ENCODE measurements at regions not wholly inside any gene's neighbourhood (a gene's known extent, or its start where the extent isn't known, plus 50 kb on each side); places are given as distances from the start of the nearest gene placed in this dataset.

DNA sequence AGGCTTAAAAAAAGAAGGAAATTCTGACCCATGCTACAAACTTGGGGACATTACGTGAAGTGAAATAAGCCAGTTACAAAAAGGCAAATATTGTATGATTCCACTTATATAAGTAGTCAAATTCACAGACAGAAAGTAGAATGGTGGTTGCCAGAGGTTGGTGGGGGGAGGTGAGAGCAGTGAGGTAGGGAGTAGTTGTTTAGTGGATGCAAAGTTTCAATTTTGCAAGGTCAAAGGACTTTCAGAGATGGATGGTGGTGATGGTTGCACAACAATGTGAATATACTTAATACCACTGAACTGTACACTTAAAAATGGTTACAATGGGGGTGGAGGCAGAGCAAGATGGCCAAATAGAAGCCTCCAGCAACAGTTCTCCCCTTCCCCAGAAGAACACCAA, 86.2 kb upstream of the PLXNC1 start (continued):
- no peak for TF ChIP-seq EZH2 (IDR thresholded peaks at IDR 0.05; ENCODE audit: low read depth, unreplicated experiment)
- TF ChIP-seq NANOG (IDR thresholded peaks at IDR 0.05; ENCODE audit: borderline replicate concordance) = no peak

DNA sequence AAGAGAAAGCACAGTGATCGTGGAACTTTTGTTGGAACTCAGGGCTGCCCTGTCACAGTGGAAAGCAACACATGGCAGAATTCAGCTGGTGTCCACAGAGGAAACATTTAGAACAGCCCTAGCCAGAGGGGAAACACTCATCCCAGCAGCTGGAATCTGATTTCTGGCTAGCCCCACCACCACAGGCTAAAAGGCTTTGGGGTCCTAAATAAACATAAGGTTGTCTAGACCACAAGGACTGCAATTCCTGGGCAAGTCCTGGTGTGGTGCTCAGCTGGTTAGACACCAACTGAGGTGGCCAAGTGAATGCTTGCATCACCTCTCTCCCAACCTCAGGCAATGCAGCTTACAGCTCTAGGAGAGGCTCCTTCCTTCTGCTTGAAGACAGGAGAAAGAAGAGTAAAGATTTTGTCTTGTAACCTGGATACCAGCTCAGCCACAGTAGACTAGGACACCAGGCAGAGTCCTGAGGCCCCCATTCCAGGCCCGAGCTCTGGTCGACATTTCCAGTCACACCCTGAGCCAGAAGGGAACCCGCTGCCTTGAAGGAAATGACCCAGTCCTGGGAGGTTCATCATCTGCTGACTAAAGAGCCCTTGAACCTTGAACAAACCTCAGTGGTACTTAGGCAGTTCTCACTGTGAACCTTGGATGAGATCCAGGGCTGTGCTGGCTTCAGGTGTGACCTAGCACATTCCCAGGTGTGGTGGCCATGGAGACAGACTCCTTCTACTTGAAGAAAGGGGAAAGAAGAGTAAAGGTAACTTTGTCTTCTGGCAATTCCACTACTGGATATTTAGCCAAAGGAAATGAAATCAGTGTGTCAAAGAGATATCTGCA, 85.4 kb upstream of the PLXNC1 start:
- H3K36me3 ChIP-seq (ENCODE audit: insufficient read depth) = no peaks in the 10 kb centered on the region
- no peak overlapping the region for H3K27ac Mint-ChIP-seq
- H2AFZ ChIP-seq = no peak overlapping the region
- peaks cover 10% of the 10 kb centered on the region for H3K9me3 Mint-ChIP-seq
- DNase-seq (ENCODE audit: low spot score) (no peak), ATAC-seq (no peak)
- H3K27ac ChIP-seq (ENCODE audit: low read depth) = no peak overlapping the region
- no peaks in the 10 kb centered on the region for H3F3A ChIP-seq (replicated peaks; ENCODE audit: low read depth)
- no peaks in the 10 kb centered on the region for H3K4me1 Mint-ChIP-seq
- H3K4me1 ChIP-seq (ENCODE audit: insufficient read depth) = no peaks in the 10 kb centered on the region
- 0 out of 2 replicates have a peak, but pooled peaks cover 6% of the 10 kb centered on the region for H3K9me2 ChIP-seq (ENCODE audit: insufficient read depth)
- no peak for TF ChIP-seq STAT1 (IDR thresholded peaks at IDR 0.05; ENCODE audit: unreplicated experiment)
- no peak for TF ChIP-seq EZH2 (IDR thresholded peaks at IDR 0.05; ENCODE audit: low read depth, unreplicated experiment)
- TF ChIP-seq, protein P1, sequence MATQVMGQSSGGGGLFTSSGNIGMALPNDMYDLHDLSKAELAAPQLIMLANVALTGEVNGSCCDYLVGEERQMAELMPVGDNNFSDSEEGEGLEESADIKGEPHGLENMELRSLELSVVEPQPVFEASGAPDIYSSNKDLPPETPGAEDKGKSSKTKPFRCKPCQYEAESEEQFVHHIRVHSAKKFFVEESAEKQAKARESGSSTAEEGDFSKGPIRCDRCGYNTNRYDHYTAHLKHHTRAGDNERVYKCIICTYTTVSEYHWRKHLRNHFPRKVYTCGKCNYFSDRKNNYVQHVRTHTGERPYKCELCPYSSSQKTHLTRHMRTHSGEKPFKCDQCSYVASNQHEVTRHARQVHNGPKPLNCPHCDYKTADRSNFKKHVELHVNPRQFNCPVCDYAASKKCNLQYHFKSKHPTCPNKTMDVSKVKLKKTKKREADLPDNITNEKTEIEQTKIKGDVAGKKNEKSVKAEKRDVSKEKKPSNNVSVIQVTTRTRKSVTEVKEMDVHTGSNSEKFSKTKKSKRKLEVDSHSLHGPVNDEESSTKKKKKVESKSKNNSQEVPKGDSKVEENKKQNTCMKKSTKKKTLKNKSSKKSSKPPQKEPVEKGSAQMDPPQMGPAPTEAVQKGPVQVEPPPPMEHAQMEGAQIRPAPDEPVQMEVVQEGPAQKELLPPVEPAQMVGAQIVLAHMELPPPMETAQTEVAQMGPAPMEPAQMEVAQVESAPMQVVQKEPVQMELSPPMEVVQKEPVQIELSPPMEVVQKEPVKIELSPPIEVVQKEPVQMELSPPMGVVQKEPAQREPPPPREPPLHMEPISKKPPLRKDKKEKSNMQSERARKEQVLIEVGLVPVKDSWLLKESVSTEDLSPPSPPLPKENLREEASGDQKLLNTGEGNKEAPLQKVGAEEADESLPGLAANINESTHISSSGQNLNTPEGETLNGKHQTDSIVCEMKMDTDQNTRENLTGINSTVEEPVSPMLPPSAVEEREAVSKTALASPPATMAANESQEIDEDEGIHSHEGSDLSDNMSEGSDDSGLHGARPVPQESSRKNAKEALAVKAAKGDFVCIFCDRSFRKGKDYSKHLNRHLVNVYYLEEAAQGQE (IDR thresholded peaks at IDR 0.05; ENCODE audit: unreplicated experiment) = no peak
- TF ChIP-seq POLR2AphosphoS5 (IDR thresholded peaks at IDR 0.05; ENCODE audit: low read depth) = no peak
- no peak for TF ChIP-seq CREB1 (CRISPR knock-in tag; IDR thresholded peaks at IDR 0.05; ENCODE audit: low read depth)
- TF ChIP-seq ZNF114 (CRISPR knock-in tag; IDR thresholded peaks at IDR 0.05) = no peak
- TF ChIP-seq, protein P2, sequence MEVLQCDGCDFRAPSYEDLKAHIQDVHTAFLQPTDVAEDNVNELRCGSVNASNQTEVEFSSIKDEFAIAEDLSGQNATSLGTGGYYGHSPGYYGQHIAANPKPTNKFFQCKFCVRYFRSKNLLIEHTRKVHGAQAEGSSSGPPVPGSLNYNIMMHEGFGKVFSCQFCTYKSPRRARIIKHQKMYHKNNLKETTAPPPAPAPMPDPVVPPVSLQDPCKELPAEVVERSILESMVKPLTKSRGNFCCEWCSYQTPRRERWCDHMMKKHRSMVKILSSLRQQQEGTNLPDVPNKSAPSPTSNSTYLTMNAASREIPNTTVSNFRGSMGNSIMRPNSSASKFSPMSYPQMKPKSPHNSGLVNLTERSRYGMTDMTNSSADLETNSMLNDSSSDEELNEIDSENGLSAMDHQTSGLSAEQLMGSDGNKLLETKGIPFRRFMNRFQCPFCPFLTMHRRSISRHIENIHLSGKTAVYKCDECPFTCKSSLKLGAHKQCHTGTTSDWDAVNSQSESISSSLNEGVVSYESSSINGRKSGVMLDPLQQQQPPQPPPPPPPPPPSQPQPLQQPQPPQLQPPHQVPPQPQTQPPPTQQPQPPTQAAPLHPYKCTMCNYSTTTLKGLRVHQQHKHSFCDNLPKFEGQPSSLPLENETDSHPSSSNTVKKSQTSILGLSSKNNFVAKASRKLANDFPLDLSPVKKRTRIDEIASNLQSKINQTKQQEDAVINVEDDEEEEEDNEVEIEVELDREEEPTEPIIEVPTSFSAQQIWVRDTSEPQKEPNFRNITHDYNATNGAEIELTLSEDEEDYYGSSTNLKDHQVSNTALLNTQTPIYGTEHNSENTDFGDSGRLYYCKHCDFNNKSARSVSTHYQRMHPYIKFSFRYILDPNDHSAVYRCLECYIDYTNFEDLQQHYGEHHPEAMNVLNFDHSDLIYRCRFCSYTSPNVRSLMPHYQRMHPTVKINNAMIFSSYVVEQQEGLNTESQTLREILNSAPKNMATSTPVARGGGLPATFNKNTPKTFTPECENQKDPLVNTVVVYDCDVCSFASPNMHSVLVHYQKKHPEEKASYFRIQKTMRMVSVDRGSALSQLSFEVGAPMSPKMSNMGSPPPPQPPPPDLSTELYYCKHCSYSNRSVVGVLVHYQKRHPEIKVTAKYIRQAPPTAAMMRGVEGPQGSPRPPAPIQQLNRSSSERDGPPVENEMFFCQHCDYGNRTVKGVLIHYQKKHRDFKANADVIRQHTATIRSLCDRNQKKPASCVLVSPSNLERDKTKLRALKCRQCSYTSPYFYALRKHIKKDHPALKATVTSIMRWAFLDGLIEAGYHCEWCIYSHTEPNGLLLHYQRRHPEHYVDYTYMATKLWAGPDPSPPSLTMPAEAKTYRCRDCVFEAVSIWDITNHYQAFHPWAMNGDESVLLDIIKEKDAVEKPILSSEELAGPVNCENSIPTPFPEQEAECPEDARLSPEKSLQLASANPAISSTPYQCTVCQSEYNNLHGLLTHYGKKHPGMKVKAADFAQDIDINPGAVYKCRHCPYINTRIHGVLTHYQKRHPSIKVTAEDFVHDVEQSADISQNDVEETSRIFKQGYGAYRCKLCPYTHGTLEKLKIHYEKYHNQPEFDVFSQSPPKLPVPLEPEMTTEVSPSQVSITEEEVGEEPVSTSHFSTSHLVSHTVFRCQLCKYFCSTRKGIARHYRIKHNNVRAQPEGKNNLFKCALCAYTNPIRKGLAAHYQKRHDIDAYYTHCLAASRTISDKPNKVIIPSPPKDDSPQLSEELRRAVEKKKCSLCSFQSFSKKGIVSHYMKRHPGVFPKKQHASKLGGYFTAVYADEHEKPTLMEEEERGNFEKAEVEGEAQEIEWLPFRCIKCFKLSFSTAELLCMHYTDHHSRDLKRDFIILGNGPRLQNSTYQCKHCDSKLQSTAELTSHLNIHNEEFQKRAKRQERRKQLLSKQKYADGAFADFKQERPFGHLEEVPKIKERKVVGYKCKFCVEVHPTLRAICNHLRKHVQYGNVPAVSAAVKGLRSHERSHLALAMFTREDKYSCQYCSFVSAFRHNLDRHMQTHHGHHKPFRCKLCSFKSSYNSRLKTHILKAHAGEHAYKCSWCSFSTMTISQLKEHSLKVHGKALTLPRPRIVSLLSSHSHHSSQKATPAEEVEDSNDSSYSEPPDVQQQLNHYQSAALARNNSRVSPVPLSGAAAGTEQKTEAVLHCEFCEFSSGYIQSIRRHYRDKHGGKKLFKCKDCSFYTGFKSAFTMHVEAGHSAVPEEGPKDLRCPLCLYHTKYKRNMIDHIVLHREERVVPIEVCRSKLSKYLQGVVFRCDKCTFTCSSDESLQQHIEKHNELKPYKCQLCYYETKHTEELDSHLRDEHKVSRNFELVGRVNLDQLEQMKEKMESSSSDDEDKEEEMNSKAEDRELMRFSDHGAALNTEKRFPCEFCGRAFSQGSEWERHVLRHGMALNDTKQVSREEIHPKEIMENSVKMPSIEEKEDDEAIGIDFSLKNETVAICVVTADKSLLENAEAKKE (CRISPR knock-in tag; IDR thresholded peaks at IDR 0.05) = no peak
- TF ChIP-seq NANOG (IDR thresholded peaks at IDR 0.05; ENCODE audit: borderline replicate concordance) = no peak
- H3K4me3 Mint-ChIP-seq = no peak overlapping the region
- peaks cover 2% of the 10 kb centered on the region for H3K27me3 Mint-ChIP-seq (ENCODE audit: insufficient read depth, low read depth, poor library complexity)
- no peaks in the 10 kb centered on the region for H3K27me3 ChIP-seq (ENCODE audit: insufficient read depth)
- no peak overlapping the region for H3K4me2 ChIP-seq
- no peaks in the 10 kb centered on the region for H3K79me2 ChIP-seq (replicated peaks; ENCODE audit: insufficient read depth)
- H3K36me3 Mint-ChIP-seq (ENCODE audit: low read depth) = peaks cover 9% of the 10 kb centered on the region; the same call in 2 of the 3 replicates
- H4K20me1 ChIP-seq (replicated peaks; ENCODE audit: insufficient read depth) = no peaks in the 10 kb centered on the region
- H3K4me3 ChIP-seq = no peak overlapping the region

Data from GM23338 (cell line).